Activated T-cell treated with anti-CD3 and anti-CD28 coated beads for 24 hours (primary cell): ENCODE measurements at regions not wholly inside any gene's neighbourhood (a gene's known extent, or its start where the extent isn't known, plus 50 kb on each side); places are given as distances from the start of the nearest gene placed in this dataset.
"Not testable (repeated sequence)": the region's sequence is repeated elsewhere in the genome, so short reads cannot be mapped to it uniquely, and the experiment has no call there.

Source experiments
- DNase-seq: peaks from one replicate; pipeline ENCODE4 v3.0.0-alpha.2; 2020; ENCODE audit warnings: low read depth

- DNase-seq = no peak
Observed at GRCh38 chr2:120531863-120532600, 186.1 kb downstream of the INHBB start.

GRCh38 chr2:120533625-120534024, 187.7 kb downstream of the INHBB start:
- DNase-seq = no peak

GRCh38 chr2:120534457-120534856, 188.5 kb downstream of the INHBB start:
- no peak for DNase-seq

GRCh38 chr2:120535081-120535480, 189.1 kb downstream of the INHBB start:
- DNase-seq = no peak

GRCh38 chr2:120536141-120536540, 190.2 kb downstream of the INHBB start:
- DNase-seq = no peak

- DNase-seq = no peak
Observed at GRCh38 chr2:120538691-120539423, 192.9 kb downstream of the INHBB start.

GRCh38 chr2:120539424-120539936, 193.5 kb downstream of the INHBB start:
- no peak for DNase-seq

GRCh38 chr2:120539937-120540718, 194.2 kb downstream of the INHBB start:
- DNase-seq = no peak

- no peak for DNase-seq
Observed at GRCh38 chr2:120540719-120541552, 194.7 kb upstream of the GLI2 start.

GRCh38 chr2:120541553-120541932, 194.1 kb upstream of the GLI2 start:
- no peak for DNase-seq

- no peak for DNase-seq
Observed at GRCh38 chr2:120541972-120542670, 193.5 kb upstream of the GLI2 start.

- DNase-seq = no peak
Observed at GRCh38 chr2:120542911-120543527, 192.6 kb upstream of the GLI2 start.

- DNase-seq = no peak
Observed at GRCh38 chr2:120543899-120544298, 191.8 kb upstream of the GLI2 start.

GRCh38 chr2:120544522-120544921, 191.1 kb upstream of the GLI2 start:
- DNase-seq = no peak

GRCh38 chr2:120545007-120545406, 190.7 kb upstream of the GLI2 start:
- DNase-seq = not testable (repeated sequence)

GRCh38 chr2:120545521-120546047, 190.1 kb upstream of the GLI2 start:
- DNase-seq = no peak

GRCh38 chr2:120546048-120546864, 189.4 kb upstream of the GLI2 start:
- DNase-seq = no peak

- no peak for DNase-seq
Observed at GRCh38 chr2:120546865-120547390, 188.7 kb upstream of the GLI2 start.

- DNase-seq = no peak
Observed at GRCh38 chr2:120547662-120548061, 188.0 kb upstream of the GLI2 start.
